ENCODE measurements at regions not wholly inside any gene's neighbourhood (a gene's known extent, or its start where the extent isn't known, plus 50 kb on each side); places are given as distances from the start of the nearest gene placed in this dataset.

- no peak for TF ChIP-seq EZH2 (IDR thresholded peaks at IDR 0.05; ENCODE audit: borderline replicate concordance, low read length)
- TF ChIP-seq CTCF (conservative IDR thresholded peaks at IDR 0.05 in 1 of 2, IDR thresholded peaks at IDR 0.05 in 1 of 2; ENCODE audit: extremely low read depth in 1 of 2, insufficient read depth in 1 of 2, low read depth in 1 of 2, low read length in 2 of 2), result no peak
Observed at GRCh38 chr13:59414006-59414405, 749.7 kb downstream of the DIAPH3 start.

Data from mammary epithelial cell (primary cell).